Amniotic stem cell (primary cell): ENCODE measurements at regions not wholly inside any gene's neighbourhood (a gene's known extent, or its start where the extent isn't known, plus 50 kb on each side); places are given as distances from the start of the nearest gene placed in this dataset.
"Not testable (repeated sequence)": the region's sequence is repeated elsewhere in the genome, so short reads cannot be mapped to it uniquely, and the experiment has no call there.

Experiments used
- DNase-seq: peaks from one replicate; lab custom pipeline; 2025; lab: John Stamatoyannopoulos, UW

GRCh38 chr7:19533266-19533665, 175.6 kb downstream of the POLR1F start:
- DNase-seq, result no peak

DNA sequence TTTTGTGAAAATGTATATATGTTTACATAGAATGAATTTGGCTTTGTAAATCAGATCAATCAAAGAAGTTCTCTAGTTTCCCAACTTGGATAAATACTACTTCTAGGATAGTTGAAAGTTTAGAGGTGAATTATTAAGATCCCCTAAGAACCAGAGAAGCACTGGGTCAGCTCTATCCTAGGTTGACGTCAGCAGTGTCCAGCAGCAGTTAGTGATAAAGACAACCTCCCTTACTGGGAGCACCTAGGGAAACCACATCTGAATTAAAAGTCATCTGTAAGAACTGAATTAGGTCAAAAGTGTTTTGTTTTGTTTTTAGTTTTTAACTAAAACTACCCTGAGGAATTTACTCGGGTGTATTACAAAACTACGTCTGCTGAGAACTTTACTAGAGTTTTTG, 178.0 kb downstream of the POLR1F start:
- no peak for DNase-seq

GRCh38 chr7:19530261-19530660, 178.6 kb downstream of the POLR1F start:
- no peak for DNase-seq

GRCh38 chr7:19526639-19527038, 182.2 kb downstream of the POLR1F start:
- DNase-seq, result no peak

GRCh38 chr7:19522486-19522885, 186.4 kb downstream of the POLR1F start:
- DNase-seq, result peak; percentile 5

- DNase-seq, result no peak
These were observed 188.4 kb downstream of the POLR1F start for GRCh38 chr7:19520392-19520791.

- DNase-seq, result no peak
These were observed 189.3 kb downstream of the POLR1F start for GRCh38 chr7:19519443-19520021.

- not testable (repeated sequence) for DNase-seq
These were observed 191.3 kb downstream of the POLR1F start for GRCh38 chr7:19517546-19517945.

- DNase-seq, result no peak
These were observed 200.0 kb downstream of the POLR1F start for GRCh38 chr7:19508821-19509220.

DNA sequence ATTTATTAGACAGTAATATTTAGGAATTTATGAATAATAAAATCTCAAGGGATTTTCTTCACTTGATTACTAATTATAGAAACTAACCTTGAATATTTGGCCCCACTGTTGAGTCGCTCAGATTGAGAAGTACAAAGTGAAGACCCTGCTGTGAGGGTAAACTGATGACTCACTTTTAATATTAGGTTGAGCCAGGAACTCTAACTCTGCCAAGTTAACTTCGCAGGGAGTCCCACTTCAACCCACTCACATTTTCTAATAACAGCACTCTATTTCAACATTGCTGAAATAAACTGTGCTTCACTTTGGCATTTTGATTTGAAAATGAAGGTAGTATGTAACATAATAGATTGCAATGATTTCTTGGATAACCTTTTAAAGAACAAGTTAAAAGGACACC, 200.7 kb downstream of the POLR1F start:
- DNase-seq, result no peak

- DNase-seq, result peak; percentile 10
These were observed 216.9 kb downstream of the POLR1F start for GRCh38 chr7:19491821-19492452.

GRCh38 chr7:19491371-19491770, 217.5 kb downstream of the POLR1F start:
- DNase-seq, result no peak

GRCh38 chr7:19489162-19489820, 219.5 kb downstream of the POLR1F start:
- DNase-seq, result no peak

DNA sequence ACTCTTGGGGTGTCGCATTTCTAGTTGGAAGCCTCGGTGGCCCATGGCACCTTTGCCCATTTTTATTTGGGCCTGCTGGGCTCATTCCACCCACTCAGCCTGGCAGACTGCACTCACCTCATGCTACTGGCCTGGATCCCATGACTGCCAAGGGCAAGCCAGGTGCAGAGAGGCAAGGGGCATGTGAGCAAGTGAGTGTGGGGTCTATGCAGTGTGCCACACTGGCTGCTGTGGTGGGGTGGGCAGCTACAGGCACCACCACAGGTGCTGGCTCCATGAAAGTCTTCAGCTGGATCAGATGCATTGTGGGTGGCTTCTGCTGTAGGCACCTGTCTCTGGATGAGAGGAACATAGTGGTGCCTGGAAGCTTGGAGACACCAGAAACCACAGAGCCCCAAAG, 220.8 kb downstream of the POLR1F start:
- DNase-seq, result no peak

GRCh38 chr7:19482628-19483027, 226.2 kb downstream of the POLR1F start:
- DNase-seq, result no peak

- no peak for DNase-seq
These were observed 228.5 kb downstream of the POLR1F start for GRCh38 chr7:19480383-19480782.

GRCh38 chr7:19470031-19470430, 238.8 kb downstream of the POLR1F start:
- no peak for DNase-seq

DNA sequence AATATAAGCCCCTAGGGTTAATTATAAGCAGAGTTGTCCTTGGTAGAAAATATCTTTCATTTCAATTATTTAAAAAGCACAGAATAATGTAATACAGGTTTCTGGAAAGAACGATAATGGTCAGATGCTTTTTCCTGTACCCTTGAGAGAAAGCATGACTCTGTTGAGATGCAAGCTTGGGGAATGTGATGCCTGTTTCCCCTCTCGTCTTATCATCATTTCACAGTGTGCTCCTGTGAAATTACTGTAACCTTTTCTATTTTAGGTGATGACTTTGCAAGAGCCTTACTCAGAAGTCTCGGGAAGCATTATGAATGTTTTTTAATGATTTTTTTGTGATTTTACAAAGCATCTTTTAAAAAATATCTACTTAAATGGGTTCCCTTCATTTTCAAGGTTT, 243.0 kb downstream of the POLR1F start:
- no peak for DNase-seq

- DNase-seq, result no peak
These were observed 244.1 kb downstream of the POLR1F start for GRCh38 chr7:19464751-19465150.

DNA sequence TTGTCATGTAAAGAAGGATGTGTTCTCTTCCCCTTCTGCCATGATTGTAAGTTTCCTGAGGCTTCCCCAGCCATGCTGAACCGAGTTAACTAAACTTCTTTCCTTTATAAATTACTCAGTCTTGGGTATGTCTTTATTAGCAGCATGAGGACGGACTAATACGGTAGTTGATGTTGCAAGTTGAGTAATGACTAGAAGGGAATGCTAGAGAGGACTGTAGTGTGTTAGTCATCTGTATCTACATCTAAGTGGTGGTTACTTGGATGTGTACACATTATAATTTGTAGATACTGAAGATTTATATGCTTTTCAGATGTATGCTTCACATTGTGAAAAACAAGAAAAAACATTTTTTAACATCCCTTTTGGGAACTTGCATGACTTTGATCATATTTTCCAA, 244.6 kb downstream of the POLR1F start:
- DNase-seq, result no peak

DNA sequence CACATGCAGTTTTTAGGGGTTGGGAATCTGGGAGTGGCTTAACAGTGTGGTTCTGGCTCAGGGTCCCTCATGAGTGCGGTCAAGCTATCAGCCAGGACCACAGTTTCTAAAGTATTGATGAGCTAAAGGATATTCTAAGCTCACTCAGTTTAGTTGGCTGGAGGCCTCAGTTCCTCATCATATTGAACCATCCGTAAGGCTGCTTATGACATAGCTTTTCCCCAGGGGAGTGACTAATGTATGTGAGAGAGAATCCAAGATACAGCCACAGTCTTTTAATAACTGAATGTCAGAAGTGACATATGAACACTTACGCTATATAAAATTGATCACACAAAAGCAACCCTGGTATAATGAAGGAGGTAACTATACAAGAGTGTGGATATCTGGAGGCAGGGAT, 245.3 kb downstream of the POLR1F start:
- DNase-seq, result no peak

DNA sequence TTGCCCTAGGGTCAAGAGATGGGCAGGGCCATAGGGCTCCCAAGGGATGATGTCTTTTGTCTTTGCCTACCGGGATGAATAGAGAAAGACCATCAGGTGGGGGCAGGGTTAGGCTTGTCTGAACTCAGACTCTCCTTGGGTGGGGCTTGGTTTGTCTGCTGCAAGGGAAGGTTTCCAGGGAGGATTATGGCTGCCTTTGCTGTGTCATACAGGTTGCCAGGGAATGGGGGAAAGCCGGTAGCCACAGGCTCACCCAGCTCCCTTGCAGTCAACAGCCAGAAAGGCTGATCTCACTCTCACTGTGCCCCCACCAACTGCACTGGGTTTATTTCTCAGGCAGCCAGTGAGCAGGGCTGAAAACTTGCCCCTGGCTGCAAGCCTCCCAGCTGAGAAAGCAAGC, 253.2 kb downstream of the POLR1F start:
- DNase-seq, result no peak

DNA sequence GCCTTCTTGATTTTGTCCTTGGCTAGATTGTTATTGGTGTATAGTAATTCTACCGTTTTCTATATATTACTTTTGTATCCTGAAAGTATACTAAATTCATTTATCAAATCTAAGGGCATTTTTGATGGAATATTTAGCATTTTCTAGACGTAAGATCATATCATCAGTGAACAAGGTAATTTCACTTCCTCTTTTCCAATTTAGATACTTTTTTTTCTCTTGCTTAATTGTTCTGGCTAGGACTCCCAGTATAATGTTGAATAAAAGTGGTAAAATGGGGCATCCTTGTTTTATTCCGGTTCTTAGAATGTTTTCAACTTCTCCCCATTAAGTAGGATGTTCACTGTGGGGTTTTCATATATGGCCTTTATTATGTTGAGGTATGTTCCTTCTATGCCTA, 260.7 kb downstream of the POLR1F start:
- DNase-seq, result no peak
